ENCODE measurements at regions not wholly inside any gene's neighbourhood (a gene's known extent, or its start where the extent isn't known, plus 50 kb on each side); places are given as distances from the start of the nearest gene placed in this dataset.

DNA sequence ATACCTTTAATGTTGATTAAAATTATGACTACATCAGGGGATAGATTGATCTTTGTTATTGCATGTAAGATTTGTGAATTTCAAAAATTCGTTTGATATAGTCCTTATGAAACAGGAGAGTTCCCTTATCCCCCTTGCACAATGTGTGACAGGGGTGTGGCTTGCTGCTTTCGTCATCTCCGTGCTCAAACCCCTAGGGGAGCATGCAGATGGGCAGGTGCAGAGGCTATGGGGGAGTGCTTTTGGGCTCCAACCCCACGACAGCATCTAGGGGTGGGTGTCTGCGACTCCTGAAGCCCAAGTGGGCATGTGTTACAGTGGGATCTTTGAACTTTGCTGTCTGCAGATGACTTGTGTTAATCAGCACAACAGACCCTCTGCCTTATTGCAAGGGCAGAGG is 360.1 kb upstream of the GOLIM4 start:
- no peak for DNase-seq (ENCODE audit: low spot score)

DNA sequence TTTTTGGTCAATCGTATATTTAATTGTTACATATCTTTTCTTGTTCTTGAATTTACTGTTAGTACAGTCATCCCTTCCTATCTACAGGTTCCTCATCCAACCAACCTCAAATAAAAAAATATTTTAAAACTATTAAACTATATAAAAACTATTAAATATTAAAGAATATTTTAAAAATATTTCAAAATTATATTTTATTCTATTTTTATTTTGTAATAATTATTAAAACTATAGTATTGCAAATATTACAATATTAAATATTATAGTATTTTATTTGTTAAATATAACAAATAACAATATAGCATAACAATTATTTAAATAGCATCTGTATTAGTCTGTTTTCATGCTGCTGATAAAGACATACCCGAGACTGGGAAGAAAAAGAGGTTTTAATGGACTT is 357.9 kb upstream of the GOLIM4 start:
- no peak for DNase-seq (ENCODE audit: low spot score)

DNA sequence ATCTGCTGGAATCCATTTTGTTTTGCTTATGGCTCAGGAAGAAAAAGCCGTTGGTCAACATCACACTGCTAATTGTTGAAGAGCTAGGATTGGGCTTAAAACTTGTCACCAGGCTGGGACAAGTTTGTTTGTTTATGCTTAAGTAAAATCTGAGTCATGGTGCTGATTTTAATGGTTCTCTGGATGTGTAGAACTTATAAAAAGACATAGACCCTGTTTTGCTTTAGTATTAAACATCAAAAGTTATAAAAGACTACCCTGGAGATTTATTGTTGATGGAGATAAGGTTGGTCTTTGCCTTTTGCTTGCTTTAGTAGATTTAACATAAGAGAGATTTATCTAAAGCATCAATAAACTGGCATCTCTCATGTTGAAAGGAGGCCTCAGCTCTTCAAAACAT is 348.2 kb upstream of the GOLIM4 start:
- DNase-seq (ENCODE audit: low spot score) = no peak

DNA sequence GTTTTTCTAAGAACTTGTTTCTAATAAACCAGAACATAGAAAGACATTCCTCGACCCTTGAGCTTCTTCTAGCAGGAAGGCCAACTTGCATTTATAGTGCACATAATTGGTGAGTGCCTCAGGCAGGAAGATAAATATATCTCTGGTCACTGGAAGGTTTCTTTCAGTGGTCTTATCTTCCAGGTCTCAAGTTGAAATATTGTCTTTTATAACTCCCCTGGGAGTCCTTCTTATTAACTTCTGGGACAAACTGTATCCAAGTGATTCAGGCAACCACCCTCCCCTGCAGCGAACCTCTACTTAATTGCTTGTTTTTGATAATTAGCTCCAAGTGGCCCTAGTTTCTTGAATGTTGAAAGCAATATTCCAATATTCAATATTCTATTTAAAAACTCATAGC is 346.8 kb upstream of the GOLIM4 start:
- no peak for DNase-seq (ENCODE audit: low spot score)

DNA sequence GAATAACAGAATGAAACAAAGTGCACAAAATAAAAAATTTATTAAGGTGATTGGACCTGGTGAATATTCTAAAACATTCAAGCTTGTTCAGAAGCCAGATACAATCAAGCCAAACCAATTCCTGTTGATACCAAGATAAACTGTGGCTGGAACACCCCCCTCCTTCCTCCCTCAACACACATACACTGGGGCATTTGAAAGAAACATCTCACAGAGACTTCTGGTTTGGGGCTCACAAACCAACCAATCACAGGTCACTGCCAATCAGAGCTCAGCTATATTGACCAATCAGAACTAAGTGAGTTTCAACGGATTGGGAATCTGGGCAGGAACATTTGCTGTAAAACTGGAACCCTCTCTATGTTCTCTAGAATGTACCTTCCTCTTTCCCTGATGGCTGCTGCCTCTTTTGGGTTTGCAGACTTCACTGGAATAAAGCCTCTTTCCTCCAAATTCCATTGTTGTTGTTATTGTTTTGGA is 340.6 kb upstream of the GOLIM4 start:
- DNase-seq (ENCODE audit: low spot score) = no peak

DNA sequence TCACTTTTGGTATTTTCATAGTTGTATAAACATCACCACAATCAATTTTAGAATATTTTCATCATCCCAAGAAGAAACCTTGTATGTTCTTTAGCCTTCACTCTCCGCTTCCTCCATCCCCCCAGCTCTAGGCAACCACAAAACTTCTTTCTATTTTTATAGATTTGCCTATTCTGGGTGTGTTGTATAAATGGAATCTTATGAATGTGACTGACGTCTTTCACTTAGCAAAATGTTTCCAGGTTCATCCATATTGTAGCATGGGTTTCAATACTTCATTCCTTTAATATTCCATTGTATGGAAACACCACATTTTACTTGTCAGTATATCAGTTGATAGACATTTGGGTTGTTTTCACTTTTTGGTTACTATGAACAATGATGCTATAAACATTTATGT is 335.8 kb upstream of the GOLIM4 start:
- DNase-seq (ENCODE audit: low spot score) = no peak

DNA sequence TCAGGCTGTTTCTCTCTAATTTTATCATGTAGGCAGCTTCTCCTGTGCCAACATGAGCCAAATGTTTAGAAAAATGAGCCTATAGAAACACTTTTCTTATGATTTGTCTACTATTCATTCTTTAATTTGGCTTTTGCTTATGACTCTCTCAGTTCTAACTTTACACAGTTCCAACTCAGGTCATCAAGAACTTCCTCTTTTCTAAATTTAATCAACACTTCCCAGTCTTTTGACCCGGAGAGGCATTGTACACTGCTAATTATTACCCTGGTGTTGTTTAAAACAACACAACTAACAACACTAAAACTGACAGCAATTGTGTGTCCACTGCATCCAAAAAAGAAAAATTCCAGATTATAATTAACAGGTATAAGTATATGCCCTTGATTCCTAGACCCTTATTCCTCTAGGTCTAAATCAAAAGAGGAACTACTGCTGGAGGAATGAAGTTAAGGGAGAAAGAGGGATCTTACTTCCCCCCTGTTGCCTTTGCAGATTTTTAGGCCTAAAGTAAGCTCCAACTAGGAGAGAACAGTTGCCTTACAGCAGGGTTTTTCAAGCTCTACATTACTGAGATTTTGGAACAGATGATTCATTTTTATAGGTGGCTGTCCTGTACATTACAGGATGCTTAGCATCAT is 332.2 kb upstream of the GOLIM4 start:
- no peak for DNase-seq (ENCODE audit: low spot score)

DNA sequence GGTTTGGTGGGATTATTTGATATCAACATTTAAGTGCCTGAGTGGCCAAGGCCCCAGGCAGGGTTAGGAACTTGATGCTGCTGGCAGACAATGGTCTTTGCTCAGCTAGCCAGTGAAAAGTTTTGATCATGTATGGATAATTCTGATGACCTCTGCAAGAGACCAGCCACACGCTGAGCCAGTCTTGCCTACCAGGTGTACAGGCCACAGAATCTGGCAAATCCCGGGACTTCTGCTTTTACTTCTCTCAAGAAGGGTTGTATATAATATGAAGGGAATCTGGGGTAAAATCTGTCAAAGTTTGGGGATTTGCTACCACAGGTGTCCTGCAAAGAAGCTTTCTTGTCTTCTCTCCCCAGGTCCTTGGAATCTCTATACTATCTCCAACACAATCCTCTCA is 331.4 kb upstream of the GOLIM4 start:
- DNase-seq (ENCODE audit: low spot score) = no peak

DNA sequence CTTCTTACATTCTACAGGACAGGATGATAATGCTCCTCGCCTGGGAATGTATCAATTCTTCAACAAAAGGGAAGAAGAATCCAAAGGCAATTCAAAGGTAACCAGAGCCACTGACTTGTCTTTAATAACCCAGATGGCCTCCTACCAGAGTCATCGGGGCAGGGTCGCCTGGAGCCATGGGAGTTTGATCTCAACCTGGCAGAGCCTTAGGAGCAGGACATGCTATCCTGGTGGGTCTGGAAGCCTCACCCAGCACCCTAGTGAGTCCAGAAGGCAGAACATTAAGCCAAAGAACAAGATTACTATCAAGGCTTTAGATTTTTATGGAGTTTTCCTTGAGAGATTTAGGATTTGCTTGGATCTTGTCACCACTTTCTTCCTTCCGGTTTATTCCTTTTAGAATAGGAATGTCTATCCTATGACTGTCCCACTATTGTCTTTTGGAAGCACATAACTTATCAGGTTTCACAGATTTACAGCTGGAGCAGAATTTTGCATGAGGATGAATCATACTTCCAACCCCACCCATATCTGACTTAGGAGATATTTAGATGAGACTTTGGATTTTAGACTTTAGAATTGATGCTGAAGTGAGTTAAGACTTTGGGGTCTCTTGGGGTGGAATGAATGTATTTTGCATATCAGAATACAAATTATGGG is 330.3 kb upstream of the GOLIM4 start:
- DNase-seq (ENCODE audit: low spot score) = no peak

DNA sequence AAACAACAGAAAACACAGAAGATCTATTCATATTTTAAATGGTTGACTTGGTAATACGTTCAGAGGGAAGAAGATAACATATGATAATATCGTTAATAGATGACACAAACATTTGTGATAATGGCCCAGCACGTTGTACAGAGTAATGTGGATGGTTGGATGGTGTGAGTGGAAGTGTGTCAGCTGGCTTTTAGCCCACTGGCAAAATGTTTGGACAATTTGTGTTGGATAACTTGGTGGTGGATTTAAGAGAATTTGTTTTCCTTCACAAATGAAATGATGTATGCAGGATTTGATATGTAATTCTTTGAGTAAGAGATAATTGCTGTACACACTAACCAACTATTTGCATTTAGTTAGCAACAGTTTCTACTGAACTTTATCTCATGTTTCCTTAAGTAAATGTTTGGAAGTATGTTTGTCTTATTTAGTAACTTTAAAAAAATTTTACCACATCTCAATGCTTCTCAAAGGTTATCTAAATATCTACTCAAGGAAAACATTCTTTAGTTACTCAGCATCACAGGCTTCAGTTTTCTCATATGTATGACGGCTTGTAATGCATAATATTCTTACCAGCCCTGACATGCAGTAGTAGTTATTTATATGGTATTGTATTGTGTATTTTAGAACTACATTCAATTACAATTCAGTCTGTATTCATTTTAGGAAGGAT is 328.5 kb upstream of the GOLIM4 start:
- no peak for DNase-seq (ENCODE audit: low spot score)

DNA sequence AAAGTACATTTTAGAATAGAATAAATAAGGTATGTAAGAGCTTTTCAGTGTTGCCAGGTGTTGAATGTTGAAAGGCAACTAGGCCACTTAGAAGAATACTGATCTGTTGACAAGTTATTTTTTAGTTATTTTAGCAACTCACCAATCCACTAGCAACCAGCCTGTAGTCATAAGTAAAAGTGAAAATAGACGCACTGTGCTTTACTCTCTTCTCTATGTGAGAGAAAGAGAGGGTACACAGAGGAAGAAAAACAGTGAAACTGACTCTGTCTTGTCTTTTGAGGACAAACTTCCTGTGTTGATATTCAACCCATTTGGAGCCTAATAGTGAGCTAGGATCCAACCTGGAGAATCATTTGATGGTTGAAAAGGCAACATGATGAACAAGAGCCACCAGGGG is 327.1 kb upstream of the GOLIM4 start:
- DNase-seq (ENCODE audit: low spot score) = no peak

DNA sequence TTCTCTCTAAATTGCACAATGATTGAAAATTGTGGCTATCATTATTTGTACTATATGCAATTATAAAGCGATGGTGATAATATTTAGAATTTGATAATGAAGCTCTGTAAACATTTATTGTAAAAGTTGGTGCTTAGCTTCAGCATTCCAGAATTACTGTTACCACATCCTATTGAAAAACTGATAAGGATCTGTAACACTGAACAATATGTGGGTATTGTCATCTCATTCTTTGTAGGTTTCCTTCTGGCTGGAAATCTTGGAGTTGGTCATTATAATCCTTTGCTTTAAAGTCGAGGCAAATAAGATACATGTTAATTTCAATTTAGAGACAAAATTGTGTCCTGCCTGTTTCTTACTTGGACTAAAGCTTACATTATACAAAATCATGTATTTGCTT is 323.4 kb upstream of the GOLIM4 start:
- DNase-seq (ENCODE audit: low spot score) = no peak

DNA sequence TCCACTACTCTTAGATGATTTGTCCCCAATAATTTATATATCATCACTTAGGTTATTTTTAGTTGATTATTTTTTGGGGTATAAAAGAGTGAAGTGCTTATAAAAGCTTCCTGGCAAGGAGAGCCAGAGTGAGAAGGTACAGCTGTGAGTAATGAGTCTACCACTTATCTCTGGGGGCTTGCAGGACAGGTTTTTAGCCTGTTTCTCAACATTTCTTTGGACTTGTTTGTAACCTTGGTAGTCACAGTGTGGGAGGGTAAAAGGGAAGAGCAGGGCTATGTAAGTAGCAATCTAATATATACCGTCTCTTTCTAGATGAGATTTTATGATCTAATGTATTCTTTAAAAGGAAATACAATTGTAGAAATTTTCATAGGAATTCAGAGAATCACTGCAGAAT is 321.3 kb upstream of the GOLIM4 start:
- DNase-seq (ENCODE audit: low spot score) = no peak

DNA sequence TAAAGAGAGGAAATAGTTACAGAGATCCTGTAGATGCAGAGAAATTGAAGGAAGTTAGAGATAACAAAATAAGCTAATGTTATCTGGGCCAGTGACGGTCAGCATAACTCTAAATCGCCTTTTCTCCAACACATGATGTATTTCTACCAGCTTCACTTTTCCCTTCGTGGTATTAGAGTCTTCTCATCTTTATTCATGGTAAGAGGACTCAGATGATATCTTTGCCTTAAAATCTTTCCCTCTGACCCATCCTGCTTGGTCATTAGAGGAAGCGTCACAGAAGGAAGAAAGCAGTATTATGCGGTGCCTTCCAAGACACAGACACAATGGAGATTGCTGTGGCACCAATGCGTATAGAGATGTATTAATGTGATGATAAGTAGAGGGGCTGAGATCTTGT is 320.7 kb upstream of the GOLIM4 start:
- DNase-seq (ENCODE audit: low spot score) = no peak

DNA sequence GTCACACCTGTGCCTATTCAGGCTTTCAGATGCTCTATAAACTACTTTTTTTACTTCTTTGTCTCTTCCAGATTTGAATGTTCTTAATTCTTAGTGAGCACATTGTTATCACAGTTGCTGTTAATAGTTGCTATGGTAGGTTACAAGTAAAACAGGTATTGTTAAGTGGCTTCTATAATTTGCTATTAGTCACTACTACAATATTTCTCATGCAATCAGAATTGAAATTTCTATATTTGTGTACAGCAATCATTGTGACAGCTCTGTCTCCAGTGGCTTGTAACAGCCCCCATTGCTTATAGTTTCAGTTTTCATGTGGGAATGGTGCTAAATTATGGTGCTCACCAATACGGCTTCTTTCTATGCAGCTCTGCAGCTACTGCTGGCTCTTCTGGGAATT is 318.4 kb upstream of the GOLIM4 start:
- no peak for DNase-seq (ENCODE audit: low spot score)

DNA sequence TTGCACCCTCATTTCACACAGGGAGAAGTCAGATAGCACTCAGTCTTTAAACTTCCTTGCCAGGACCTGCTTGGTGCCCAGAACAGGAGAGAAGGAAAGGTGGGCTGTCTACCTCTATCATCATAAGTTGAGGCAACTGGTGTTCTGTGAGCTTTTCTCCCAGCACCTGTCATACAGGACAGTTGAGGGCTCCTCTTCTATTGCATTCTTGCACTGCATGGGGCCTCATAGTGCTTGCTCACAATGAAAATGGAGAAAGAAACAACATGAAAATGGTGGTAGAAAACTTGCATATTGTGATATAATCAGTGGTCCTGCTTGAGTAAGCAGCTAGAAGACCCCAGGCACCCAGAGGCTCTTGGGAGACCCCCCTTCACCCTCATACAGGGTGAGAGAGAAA is 311.7 kb upstream of the GOLIM4 start:
- no peak for DNase-seq (ENCODE audit: low spot score)

DNA sequence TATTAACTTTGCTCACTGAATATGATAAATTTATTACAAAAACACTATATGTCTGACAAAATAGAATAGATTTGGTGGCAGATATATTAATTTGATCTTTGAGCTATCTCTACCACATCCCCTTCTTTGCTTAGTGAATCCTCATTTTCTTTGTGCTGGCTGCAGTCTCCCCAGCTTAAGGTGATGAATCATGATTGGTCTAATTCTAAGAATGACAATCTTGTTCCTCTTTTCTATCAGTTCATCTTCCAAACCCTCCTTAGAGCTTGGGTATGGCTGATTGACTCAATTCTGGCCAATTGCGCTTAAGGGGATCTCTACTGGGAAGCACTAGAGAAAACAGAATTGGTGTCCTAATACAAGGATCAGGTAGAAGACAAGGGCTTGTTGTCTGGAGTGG is 309.6 kb upstream of the GOLIM4 start:
- DNase-seq (ENCODE audit: low spot score) = no peak

DNA sequence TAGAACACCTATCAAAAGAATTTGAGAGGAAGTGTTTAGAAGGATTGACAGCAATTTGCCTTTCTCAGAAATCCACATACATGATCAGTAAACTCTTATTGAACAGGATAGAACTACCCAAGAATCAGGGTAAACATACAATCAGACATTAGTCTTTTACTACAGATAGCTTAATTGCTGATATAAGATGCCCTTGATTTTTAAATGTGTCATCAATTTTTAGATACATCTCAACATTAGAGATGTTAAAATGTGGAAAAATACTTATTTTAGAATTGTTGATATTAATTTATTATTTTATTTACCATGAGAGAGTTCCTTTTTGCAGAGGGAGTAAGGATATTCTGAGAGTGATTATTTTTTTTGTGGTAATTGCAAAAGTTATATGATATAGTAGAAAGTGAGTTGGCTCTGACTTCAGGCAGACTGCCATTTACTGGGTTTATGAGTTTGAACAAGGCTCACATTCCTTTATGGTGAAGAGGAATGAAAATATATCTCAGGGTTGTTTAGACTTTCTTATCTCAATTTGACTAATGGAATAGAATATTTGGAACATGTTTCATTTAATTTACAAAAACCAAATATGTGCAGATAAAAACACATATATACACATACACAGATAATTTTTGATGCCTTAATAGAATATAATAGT is 302.8 kb upstream of the GOLIM4 start:
- no peak for DNase-seq (ENCODE audit: low spot score)

DNA sequence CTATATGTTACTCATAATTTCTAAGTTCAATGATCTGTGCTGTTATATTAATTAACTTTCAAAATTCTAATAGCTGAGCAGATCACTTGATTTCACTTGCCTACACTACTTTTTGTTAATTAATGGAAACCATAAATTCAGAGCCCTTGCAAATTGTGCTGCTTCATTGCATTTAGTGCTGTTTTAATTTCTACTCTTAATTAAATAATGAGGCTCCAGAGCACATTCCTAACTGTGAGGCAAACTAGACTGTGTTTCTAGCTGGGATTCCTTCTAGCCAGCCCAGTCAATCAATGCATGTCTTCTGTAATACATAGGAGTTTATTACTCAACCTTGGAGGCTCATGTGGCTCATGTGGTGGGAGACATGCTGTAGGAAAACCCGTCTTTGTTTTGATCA is 301.1 kb upstream of the GOLIM4 start:
- no peak for DNase-seq (ENCODE audit: low spot score)

DNA sequence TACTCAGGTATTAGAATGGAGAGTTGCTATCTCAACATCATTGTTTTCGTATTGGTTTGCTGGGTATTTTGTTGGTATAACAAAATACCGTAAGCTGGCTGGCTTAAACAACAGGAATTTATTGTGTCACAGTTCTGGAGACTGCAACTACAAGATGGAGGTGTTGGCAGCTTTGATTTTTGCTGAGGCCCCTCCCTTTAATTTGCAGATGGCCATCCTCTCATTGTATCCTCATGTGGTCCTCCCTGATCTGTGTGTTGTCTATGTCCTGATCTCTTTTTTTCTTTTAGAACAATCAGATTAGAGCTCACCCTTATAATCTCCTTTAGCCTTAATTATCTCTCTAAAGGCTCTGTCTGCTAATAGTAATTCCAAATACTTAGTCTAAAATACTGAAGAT is 299.8 kb upstream of the GOLIM4 start:
- no peak for DNase-seq (ENCODE audit: low spot score)

DNA sequence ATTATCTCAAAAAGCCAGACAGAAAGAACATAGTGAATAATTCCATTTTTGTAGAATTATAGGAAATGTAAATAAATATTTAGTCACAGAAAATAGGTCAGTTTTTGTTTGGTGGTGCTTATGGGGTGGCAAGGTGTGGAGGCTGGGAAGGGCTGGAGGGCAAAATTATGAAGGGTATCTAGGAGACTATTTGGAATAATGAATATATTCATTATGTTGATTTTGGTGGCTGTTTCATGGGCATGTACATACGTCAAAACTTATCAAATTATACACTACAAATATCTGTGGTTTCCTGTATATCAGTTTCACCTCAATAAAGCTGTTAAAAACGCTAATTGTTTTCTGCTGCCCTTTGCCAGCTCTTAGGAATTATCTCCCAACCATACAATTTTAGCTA is 298.7 kb upstream of the GOLIM4 start:
- no peak for DNase-seq (ENCODE audit: low spot score)

DNA sequence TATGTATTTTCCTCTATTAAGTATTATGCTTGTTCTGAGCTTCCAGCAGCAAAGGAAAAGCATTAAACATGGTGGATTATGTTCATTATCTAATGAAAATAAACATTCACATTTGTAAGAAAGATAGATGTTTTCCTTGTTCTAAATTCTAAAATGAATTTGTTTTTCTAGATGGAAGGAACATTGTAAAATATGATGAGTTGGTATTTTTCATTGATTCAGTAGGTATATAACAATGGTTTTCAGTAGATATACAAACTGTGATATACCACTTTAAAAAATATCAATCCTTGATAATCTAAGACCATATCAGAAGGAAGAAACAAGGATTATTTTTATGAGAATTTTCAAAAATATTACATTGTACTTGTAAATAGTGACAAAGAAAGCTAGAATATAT is 290.6 kb upstream of the GOLIM4 start:
- no peak for DNase-seq (ENCODE audit: low spot score)

DNA sequence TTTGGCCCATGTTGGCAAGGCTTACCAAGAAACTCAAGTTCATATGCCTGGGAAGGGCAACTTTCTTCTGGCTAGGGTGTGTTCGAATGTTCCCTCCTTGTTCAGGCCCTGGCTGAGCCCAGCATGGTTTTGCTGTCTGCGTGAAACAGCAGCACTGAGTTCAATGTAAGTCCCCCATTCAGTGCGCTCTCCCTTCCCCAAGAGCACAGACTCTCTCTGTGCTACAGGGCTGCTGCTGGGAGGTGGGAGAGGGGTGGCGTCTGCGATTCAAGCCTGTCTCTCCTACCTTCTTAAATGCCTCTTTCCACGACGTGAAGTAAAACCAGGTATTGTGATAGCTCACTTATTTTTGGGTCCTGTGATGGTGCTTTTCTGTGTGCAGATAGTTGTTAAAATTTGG is 289.3 kb upstream of the GOLIM4 start:
- no peak for DNase-seq (ENCODE audit: low spot score)
